ENCODE measurements at regions not wholly inside any gene's neighbourhood (a gene's known extent, or its start where the extent isn't known, plus 50 kb on each side); places are given as distances from the start of the nearest gene placed in this dataset.
"Not testable (repeated sequence)": the region's sequence is repeated elsewhere in the genome, so short reads cannot be mapped to it uniquely, and the experiment has no call there.

DNA sequence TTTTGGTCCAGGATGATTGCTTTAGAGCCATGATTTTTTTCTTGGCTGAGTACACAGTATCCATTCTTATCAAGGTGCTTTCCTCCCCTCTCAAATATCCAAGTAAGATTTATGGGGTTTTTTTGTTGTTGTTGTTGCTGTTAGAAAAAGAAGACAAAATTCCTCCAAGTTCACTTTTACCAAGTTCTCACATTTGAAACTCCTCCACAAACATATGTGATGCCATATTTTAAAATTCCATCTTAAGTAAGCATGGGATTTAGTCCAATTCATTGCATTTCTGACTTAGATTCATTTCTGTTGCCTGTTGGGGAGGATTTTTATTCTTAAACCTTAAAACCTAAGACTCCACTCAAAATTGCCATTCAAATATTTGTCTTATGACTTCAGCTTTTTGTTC lies 128.6 kb upstream of the SPATA12 start:
- no peak overlapping the region for H3K27ac ChIP-seq

DNA sequence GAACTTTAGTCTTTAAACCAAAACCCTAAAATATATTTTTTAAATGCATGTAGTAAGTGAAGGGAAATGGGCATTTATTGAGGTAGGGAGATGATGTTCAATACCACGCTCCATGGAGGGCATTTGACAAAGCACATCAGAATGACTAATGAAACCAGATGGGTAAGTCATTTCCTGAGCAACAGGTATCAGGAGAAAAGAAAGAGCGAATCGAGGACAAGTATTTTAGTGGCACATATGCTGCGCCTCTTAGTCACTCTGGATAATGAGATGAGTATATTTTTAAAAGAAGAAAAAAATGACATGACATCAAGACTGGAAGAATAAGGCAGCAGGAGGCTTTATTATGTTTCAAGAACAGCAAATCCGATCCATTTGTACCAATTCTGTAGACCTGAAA lies 129.0 kb upstream of the ARHGEF3 start:
- H3K4me3 ChIP-seq, result no peak overlapping the region
- H3K27ac ChIP-seq, result no peak overlapping the region

More for the DNA sequence above, 128.6 kb upstream of the SPATA12 start:
- no peak overlapping the region for H3K4me3 ChIP-seq

DNA sequence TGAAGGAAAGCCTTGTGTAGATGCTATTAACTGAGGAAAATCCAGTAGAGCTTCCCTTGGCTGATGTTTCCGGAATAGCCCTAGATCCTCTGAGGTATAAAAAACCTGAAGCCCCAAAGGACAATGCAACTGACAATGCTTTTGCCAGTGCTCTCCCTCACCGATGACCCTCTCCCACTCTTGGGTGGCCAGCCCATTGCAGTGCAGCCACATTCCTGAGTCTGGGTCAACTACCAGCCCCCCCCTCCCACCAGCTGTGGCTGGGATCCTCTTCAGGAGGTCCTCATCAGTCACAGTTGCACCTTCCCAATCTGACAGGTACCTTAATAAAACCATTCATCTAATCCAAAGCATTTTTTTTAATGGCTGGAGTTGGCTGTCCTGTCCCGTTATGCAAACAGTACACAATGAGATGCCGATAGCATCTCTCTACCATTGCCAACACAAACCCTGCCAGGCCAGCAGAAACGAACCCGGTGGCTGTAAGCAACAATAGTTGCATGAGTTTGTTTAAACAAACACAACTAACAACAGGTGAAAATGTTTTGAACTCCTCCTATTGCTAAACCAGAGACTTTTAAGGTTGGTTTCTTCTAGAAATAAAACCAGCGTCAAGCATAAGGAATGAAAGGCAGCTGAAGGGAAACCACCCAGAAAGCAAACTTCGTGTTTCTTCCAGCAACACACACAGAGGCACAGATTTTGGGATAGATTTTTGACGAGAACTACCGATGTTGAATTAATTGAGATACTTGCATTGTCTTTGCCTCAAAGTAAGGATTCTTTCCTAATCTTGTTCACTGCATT lies 128.3 kb upstream of the ARHGEF3 start:
- Histone ChIP-seq H3K4me3 (no peak overlapping the region), H3K27ac (no peak overlapping the region)

DNA sequence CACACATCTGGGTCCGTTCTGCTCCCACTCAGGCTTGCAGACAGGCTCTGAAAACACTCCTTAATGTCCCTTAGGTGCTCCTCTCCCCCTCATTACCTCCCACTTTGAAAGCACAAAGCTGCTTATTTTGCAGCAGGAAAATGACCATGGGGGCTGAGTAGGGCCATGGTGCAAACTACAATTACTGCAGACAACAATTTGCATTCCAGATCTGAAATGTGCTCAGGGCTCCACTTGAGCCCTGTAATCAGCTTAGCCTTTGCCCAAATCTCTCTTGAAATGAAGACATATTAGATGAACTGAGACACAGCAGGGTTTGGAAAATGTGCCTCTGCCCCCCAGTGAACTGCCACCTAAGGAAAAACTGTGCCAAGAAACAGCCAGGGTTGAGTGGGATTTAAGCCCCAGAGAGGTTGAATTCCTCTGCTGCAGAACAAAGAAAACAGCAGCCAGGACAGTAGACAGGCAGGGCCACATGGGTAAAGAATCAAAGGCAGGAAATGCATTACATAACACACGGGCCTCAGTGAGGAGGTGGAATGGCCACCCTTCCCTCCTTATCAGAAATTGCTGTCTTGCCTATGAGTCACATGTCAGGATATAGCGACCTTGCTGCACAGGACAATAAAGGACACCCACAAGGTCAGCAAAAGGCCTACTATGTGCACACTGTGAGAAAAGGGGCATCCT lies 126.8 kb upstream of the ARHGEF3 start:
- peak overlapping the region in 4 of 21 experiments; percentile 32 to 69 (median 64) for H3K27ac ChIP-seq
- no peak overlapping the region for H3K4me3 ChIP-seq

DNA sequence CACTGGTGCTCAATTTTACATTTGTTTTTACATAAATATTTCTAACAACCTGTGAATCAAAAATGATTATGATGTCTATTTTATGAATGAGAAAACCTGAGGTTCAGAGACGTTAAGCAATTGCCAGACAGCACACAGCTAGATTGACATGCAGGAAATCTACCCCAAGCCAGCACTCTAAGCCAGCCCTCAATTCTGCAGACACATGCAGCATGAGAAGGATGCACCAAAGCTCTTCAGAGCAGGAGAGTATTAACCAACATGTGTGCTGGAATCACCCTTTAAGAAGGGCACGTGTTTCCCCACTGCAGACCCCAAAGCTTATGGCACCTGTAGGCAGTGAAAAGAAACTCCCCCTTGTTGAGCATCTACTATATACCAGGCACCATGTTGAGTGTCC lies 126.1 kb upstream of the ARHGEF3 start:
- Histone ChIP-seq H3K27ac (peak overlapping the region in 5 of 21 experiments; percentile 12 to 69 (median 63)), H3K4me3 (no peak overlapping the region)

DNA sequence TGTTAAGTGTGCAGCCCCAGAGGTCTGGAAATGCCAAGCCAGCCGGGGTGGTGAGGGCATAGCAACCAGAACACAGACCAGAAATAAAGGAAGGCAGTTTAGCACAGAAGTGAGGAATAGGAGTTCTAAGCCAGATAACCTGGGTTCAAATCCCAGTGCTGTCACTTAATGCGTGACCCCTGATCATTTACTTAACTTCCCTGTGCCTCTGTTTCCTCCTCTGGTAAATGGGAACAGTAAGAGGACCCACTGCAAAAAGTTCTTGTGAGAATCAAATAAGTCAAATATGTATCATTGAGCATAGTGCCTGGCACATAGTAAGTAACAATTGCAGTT lies 125.2 kb upstream of the ARHGEF3 start:
- Histone ChIP-seq H3K4me3 (no peak overlapping the region), H3K27ac (peak overlapping the region in 5 of 21 experiments; percentile 3 to 36 (median 15))

DNA sequence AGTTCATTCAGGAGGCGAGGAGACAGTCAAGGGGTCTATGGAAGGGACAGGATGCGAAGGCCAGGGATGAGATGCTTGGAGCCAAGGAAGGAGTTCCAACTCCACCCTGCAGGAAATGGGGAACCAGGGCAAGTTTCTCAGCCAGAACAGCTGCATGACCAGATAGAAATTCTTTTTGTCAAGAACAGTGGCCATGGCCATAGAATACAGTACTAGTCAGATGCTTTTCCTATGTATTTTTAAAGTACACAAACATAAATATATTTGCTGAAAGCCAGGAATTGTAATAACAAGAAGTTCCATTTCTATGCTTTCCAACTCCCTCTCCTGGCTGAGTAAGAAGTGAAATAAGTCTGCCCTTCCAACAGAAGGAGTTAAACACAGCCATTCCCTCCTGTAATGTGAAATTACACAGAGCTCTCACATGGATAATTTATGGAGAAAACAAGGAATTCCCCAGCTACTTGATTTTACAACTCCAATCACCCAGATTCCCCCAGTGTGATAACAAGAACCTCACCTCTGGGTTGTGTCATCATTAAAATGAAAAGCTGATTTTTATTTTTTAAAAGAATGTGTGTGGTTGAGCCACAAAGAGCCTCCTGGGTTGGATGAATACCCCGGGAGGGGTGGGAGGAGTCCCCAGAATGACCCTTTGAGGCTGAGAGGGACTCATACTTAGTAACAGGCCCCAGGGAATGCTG lies 124.6 kb upstream of the ARHGEF3 start:
- H3K27ac ChIP-seq, result peak overlapping the region in 6 of 21 experiments; percentile 3 to 56 (median 26)
- H3K4me3 ChIP-seq, result no peak overlapping the region

DNA sequence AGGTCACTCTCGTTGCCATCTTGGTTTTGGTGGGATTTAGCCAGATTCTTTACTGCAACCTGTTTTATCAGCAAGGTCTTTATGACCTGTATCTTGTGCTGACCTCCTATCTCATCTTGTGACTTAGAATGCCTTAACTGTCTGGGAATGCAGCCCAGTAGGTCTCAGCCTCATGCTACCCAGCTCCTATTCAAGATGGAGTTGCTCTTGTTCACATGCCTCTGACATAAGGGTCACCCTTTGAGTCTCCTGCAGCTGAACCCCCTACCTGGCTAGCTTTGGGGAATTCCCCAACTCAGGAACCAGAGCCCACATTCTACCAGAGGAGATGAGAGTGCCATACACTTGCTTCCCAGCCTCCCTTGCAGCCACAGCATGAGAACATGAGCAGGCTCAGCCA lies 123.0 kb upstream of the ARHGEF3 start:
- not testable (repeated sequence) for H3K4me3 ChIP-seq
- peak overlapping the region in 12 of 21 experiments; percentile 18 to 85 (median 62) for H3K27ac ChIP-seq

DNA sequence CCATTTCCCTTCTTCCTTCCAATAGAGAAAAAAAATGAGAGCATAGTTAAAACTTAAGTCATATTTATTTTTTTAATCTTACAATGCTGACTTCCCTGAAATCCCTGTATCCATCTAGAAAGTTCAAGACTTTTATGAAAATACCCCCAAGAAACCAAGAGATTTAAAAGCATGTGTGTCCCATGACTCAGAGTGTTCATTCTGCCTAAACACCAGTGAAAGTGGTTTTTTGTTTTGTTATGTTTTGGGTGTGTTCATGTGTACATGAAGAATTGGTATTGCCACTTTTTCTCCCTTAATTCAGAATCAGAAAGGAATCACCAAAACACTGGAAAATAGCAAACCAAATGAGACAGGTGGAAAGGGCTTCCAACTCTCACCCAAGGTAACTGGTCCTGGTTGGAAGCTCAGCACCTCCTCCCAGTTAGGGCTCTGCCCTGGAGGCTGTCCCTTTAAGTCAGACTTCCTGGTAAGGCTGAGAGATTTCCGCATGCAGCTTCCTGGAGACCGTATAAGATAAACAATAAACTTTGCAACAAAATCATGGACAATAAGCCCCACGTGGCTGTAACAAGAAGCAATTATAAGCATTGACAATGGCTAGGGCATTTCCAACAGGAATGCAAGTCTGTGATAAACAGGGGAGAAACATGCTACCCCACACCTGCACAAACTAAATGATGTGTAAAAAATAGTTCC lies 121.9 kb upstream of the ARHGEF3 start:
- Histone ChIP-seq H3K4me3 (no peak overlapping the region), H3K27ac (peak overlapping the region in 15 of 21 experiments; percentile 18 to 85 (median 49))

DNA sequence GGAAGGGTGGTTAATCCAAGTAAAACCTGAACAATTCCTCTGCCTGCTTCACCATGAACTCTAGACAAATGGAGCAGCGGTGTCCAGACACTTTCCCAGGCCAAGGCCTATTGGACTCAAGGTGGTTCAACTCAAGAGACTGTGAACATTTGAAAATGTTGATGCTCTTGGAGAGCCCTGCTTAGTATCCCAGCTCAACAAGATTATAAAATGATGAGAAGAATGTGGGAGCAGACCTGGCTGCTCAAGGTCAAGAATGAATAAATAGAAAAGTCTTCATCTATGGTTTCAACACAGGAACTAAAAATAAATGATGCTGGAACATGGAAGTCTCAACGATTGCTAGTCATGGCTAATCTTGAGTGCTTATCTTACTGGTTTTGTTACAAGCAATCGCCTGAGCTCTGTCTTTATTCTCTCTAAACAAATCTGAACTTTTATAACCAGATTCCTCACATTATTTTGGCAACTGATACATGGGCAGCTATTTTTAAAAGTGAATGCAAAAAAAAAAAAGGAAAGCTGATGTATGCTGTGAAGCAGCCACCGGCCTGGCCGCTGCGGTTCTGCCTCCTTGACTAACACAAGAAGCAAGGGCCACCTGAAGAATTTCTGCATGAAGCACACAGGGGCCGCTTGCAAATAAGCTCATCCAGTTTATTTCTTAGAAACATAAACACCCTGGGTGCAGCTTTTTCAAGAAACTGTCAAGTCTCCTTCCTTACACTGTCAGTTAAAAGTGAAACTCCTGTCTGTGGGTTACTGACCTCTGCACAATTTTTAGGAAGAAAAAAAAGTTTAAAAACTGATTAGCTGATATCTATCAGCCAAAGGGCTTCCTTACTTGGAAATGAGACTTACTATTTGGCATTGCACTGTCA lies 120.1 kb upstream of the ARHGEF3 start:
- no peak overlapping the region for H3K4me3 ChIP-seq

DNA sequence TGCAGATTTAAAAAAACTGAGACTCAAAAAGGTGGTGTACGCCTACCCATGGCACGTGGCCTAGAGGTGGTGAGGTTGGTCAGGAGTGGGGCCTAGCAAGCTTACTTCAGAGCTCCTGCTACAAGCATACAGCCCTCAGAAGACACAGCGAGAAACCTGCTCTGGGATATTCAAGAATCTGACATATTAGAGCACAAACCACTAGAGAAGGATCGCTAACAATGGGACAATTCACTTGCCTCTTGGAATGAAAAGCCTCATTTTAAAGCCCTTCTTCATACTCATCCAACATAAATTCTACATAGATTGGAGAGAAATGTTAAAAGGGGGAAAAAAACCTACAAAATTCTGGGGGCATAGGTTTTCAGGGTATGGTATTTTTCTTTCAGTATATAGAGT lies 118.0 kb upstream of the ARHGEF3 start:
- Histone ChIP-seq H3K4me3 (no peak overlapping the region), H3K27ac (no peak overlapping the region)

More for the DNA sequence above, 120.1 kb upstream of the ARHGEF3 start:
- peak overlapping the region in 14 of 21 experiments; percentile 4 to 85 (median 40) for H3K27ac ChIP-seq

DNA sequence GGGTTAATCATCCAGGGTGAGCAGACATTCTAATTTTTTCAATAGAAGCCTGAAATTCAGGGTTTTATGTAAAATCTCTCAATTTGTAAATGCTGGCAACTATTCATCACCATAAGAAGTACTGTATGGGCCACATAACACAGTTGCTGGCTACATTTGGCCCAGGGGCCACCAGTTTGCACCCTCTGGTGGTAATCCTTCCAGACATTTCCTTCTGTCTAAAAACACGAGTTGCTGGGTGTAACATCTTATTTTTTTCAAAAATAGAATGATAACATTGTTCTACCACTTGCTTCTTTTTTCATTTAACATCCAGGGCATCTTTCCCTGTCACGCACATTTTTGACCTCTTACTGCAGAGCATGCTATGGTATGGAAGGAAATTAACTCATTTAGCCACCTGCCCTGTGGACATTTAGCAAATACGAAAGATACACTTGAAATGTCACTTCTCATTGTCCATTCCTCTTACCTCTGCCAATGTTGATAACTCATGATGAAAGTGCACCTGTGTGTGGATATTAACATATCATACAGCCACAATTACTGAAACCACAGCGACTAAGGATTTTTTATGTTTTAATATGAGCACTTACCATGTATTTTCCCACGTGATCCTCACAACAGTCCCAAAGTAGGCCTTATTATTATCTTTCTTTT lies 117.5 kb upstream of the ARHGEF3 start:
- no peak overlapping the region for H3K4me3 ChIP-seq
- H3K27ac ChIP-seq, result no peak overlapping the region

DNA sequence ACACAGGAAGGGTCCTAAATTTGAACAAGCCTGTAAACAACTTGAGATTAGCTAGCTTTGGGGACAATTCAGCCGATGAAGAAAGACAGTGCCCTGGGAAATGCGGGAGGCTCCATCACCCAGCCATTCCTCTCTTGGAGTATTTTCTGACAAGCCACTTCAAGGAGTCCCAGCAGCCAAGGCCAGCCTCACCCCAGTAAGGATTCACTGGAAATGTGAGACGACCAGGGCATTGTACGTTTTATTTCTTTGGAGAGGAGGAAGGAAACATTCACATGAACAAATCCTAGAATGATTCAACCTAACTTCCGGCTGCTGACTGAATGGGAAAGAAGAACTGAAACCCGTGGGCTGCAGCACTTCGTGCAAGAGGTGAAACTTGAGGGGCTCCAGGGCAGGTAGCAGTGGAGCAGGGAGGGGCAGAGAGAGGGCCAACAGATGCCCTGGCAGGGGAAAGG lies 116.4 kb upstream of the ARHGEF3 start:
- peak overlapping the region in 14 of 21 experiments; percentile 26 to 90 (median 58) for H3K27ac ChIP-seq
- no peak overlapping the region for H3K4me3 ChIP-seq

DNA sequence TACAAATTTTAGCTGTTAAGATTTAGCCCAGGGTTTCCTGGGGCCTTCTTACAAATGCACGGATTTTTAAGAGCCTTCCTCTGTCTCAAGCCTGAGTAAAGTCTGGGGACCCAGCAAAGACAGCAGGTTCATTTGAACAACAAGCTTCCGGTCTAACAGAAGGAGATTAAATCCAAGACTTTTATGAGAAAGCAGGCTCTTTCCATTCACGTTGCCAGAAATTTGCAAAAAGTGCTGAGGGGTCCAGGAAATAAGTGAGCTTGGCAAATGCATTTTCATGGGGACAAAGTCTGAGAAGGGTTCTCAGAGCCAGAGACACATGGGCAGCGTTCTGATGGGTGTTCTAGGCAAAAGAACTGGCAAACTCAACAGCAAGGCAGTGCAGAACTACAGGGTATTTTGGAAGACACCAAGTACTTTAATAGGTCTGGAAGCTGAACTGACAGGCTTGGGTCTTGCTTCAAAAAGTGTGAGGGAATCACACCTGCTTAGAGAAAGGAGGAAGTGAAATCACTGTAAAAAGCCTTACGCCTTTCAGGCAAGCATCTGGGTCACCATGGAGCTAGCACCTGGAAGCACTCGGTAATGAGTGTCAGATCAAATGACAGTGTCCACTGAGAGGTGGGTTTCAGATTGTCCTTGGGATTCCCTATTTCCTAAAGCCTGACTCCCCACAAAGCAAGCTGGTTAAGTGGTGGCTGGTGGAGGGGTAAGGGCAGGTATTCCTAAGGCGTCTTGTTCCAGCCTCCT lies 115.8 kb upstream of the ARHGEF3 start:
- peak overlapping the region in 16 of 21 experiments; percentile 18 to 90 (median 56) for H3K27ac ChIP-seq
- no peak overlapping the region for H3K4me3 ChIP-seq

DNA sequence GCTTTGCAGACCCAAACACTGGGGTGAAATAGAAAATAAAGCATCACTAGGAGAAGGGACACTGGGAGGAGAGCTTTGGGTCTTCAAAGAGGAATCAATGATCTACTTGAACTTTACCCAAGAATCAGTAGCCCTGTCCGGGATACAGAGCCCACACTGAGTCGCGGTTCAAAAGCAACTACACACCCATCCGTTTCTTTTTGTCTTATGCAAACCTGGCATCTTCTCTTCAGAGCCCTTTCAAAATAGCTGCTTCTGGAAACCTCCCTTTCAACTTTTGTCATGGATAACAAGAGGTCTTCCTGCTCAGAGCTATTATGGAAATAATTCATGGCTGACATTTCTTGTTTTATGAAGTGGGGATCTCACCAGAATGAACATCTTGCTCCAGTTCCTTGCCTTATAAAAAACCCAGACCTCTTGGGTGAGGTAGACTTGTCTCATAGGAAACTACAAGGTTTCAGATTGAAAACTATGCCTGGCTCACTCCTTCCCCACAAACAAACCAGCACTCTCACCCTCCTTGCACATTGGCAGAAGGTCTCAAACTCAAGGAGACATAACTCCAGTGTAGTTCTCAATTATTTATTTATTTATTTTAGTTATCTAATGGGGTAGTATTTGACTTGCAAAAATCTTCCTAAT lies 115.1 kb upstream of the ARHGEF3 start:
- H3K4me3 ChIP-seq, result peak overlapping the region in 3 of 7 experiments; percentile 26 to 42 (median 29)
- peak overlapping the region in 16 of 21 experiments; percentile 18 to 90 (median 56) for H3K27ac ChIP-seq

DNA sequence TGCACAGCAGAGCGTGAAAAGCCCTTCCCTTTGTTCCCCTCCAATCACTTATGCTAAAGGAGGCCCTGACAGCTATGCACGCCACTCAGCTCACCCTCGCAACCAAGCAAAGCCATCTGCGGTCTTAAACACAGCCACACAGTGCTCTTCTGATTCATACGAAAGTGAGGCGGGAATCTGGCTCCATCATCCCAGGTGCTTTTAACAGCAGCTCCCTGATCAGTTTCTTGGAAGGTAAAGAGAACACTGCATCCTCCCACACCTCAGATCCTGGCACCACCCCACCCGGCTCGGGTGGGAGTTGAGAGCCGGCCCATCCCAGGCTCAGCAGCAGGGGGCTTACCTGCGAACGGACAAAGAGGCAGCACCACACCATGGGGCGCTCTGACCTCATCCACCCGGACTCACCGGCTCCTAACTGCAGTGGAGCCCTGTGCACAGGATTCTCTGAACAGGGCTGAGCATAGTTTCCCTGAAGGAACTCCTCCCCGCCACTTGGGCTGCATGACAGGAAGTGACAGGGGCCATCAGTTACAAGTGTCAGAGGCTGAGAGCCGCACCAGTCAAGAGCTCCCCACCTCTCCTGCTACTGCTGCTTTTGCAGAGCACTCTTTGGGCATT lies 114.3 kb upstream of the ARHGEF3 start:
- Histone ChIP-seq H3K27ac (peak overlapping the region in 18 of 21 experiments; percentile 18 to 90 (median 59)), H3K4me3 (peak overlapping the region; percentile 16 to 42 (median 26))

Measured in skin epidermis (tissue), 12 donors.